NT2/D1 (cell line): ENCODE measurements at regions not wholly inside any gene's neighbourhood (a gene's known extent, or its start where the extent isn't known, plus 50 kb on each side); places are given as distances from the start of the nearest gene placed in this dataset.

Source experiments
- SUZ12 ChIP-seq: IDR thresholded peaks from 2 replicates; pipeline ENCODE4 v1.6.1; 2011; ENCODE audit not compliant: insufficient read length, insufficient read depth; ENCODE audit errors: extremely low read depth
- YY1 ChIP-seq: IDR thresholded peaks from 2 replicates; pipeline ENCODE4 v1.6.1; 2011; ENCODE audit not compliant: insufficient read length, insufficient read depth
- ZNF274 ChIP-seq: IDR thresholded peaks from 2 replicates; pipeline ENCODE4 v1.6.1; 2011; ENCODE audit warnings: mild to moderate bottlenecking, low read depth, low read length

- TF ChIP-seq SUZ12 (no peak), ZNF274 (no peak), YY1 (no peak)
Measured at GRCh38 chr2:120493231-120493630, 147.3 kb downstream of the INHBB start.
